H9 (cell line): ENCODE measurements at regions not wholly inside any gene's neighbourhood (a gene's known extent, or its start where the extent isn't known, plus 50 kb on each side); places are given as distances from the start of the nearest gene placed in this dataset.

Source experiments
- DNase-seq: peaks from one replicate; pipeline ENCODE4 v3.0.0-alpha.2; 2017
- H2AFZ ChIP-seq: one replicate; pipeline ENCODE4 v1.6.1; 2013; ENCODE audit warnings: mild to moderate bottlenecking, low read length, control low read depth, moderate library complexity
- H2AK5ac ChIP-seq: 2 replicates; pipeline ENCODE4 v1.6.1; 2013; ENCODE audit warnings: low read length, control low read depth, mixed read lengths; ENCODE audit not compliant: insufficient read length
- H2BK120ac ChIP-seq: one replicate; pipeline ENCODE4 v1.6.1; 2013; ENCODE audit warnings: low read depth, mild to moderate bottlenecking, low read length, control low read depth, inconsistent platforms; ENCODE audit not compliant: poor library complexity, severe bottlenecking
- H2BK12ac ChIP-seq: 2 replicates; pipeline ENCODE4 v1.6.1; 2013; ENCODE audit warnings: low read length, control low read depth, mixed read lengths, low read depth; ENCODE audit not compliant: insufficient read length
- H2BK15ac ChIP-seq: 2 replicates; pipeline ENCODE4 v1.6.1; 2013; ENCODE audit warnings: low read depth, low read length, control low read depth
- H2BK20ac ChIP-seq: one replicate; pipeline ENCODE4 v1.6.1; 2013; ENCODE audit warnings: low read depth, mild to moderate bottlenecking, low read length, control low read depth, inconsistent platforms; ENCODE audit not compliant: poor library complexity, severe bottlenecking
- H2BK5ac ChIP-seq: 2 replicates; pipeline ENCODE4 v1.6.1; 2013; ENCODE audit warnings: low read length, control low read depth, mixed read lengths; ENCODE audit not compliant: insufficient read length
- H3K14ac ChIP-seq: 2 replicates; pipeline ENCODE4 v1.6.1; 2013; ENCODE audit warnings: low read length, control low read depth; ENCODE audit not compliant: insufficient read depth
- H3K18ac ChIP-seq: 2 replicates; pipeline ENCODE4 v1.6.1; 2013; ENCODE audit warnings: low read depth, mild to moderate bottlenecking, mixed read lengths, low read length, control low read depth; ENCODE audit not compliant: insufficient read length
- H3K23ac ChIP-seq: 2 replicates; pipeline ENCODE4 v1.6.1; 2013; ENCODE audit warnings: low read length, control low read depth, mixed read lengths, low read depth; ENCODE audit not compliant: insufficient read length
- H3K23me2 ChIP-seq: 2 replicates; pipeline ENCODE4 v1.6.1; 2013; ENCODE audit warnings: low read depth, mild to moderate bottlenecking, mixed read lengths, low read length, control low read depth; ENCODE audit not compliant: insufficient read length, poor library complexity, severe bottlenecking
- H3K27ac ChIP-seq: 2 replicates; pipeline ENCODE4 v1.5.1; 2013; ENCODE audit warnings: low read length, control low read depth, mixed read lengths, low read depth; ENCODE audit not compliant: insufficient read length
- H3K27me3 ChIP-seq: 2 replicates; pipeline ENCODE4 v1.6.1; 2013; ENCODE audit warnings: low read length, control low read depth, inconsistent platforms; ENCODE audit not compliant: insufficient read depth
- H3K4ac ChIP-seq: 2 replicates; pipeline ENCODE4 v1.6.1; 2013; ENCODE audit warnings: low read depth, mild to moderate bottlenecking, control low read depth, inconsistent platforms, low read length, moderate library complexity
- H3K4me1 ChIP-seq: 2 replicates; pipeline ENCODE4 v1.6.1; 2013; ENCODE audit warnings: low read length, control low read depth, inconsistent platforms; ENCODE audit not compliant: insufficient read depth
- H3K4me2 ChIP-seq: 2 replicates; pipeline ENCODE4 v1.6.1; 2013; ENCODE audit warnings: low read length, control low read depth, mixed read lengths; ENCODE audit not compliant: insufficient read length, insufficient read depth
- H3K56ac ChIP-seq: 2 replicates; pipeline ENCODE4 v1.6.1; 2013; ENCODE audit warnings: low read depth, mild to moderate bottlenecking, mixed read lengths, low read length, control low read depth; ENCODE audit not compliant: insufficient read length
- H3K79me1 ChIP-seq: 2 replicates; pipeline ENCODE4 v1.6.1; 2013; ENCODE audit warnings: low read depth, mild to moderate bottlenecking, moderate library complexity, low read length, control low read depth, inconsistent platforms; ENCODE audit not compliant: insufficient read depth, poor library complexity, severe bottlenecking
- H3K79me2 ChIP-seq: 2 replicates; pipeline ENCODE4 v1.6.1; 2013; ENCODE audit warnings: low read length, control low read depth, inconsistent platforms; ENCODE audit not compliant: insufficient read depth
- H3K9ac ChIP-seq: 2 replicates; pipeline ENCODE4 v1.6.1; 2013; ENCODE audit warnings: low read length, control low read depth, mixed read lengths; ENCODE audit not compliant: insufficient read length; ENCODE audit errors: extremely low read depth
- H3K9me3 ChIP-seq: one replicate; pipeline ENCODE4 v1.6.1; 2013; ENCODE audit warnings: low read depth, low read length, inconsistent platforms; ENCODE audit not compliant: control insufficient read depth
- H3T11ph ChIP-seq: one replicate; pipeline ENCODE4 v1.6.1; 2013; ENCODE audit warnings: mild to moderate bottlenecking, low read length, control low read depth, inconsistent platforms
- H4K20me1 ChIP-seq: one replicate; pipeline ENCODE4 v1.6.1; 2013; ENCODE audit not compliant: control insufficient read depth, insufficient read length, insufficient read depth
- H4K5ac ChIP-seq: 2 replicates; pipeline ENCODE4 v1.6.1; 2013; ENCODE audit warnings: low read depth, mild to moderate bottlenecking, mixed read lengths, low read length, control low read depth; ENCODE audit not compliant: insufficient read length
- H4K8ac ChIP-seq: replicated peaks from 2 replicates; pipeline ENCODE4 v1.6.1; 2013; ENCODE audit warnings: low read length, control low read depth, mixed read lengths, low read depth; ENCODE audit not compliant: insufficient read length
- H4K91ac ChIP-seq: 2 replicates; pipeline ENCODE4 v1.6.1; 2013; ENCODE audit warnings: low read depth, mild to moderate bottlenecking, moderate library complexity, mixed read lengths, low read length, control low read depth; ENCODE audit not compliant: insufficient read length
- H3K27ac Mint-ChIP-seq, 3 experiments: 2 replicates in 2 of 3; 3 replicates in 1 of 3; pipeline ENCODE4 v1.8.0; 2020 to 2021; ENCODE audit warnings: mixed read lengths in 3 of 3, mild to moderate bottlenecking in 1 of 3, moderate library complexity in 1 of 3
- H3K27me3 Mint-ChIP-seq: 2 replicates; pipeline ENCODE4 v1.8.0; 2021; ENCODE audit warnings: low read depth, mild to moderate bottlenecking, moderate library complexity, mixed read lengths
- H3K36me3 Mint-ChIP-seq, 3 experiments: 2 replicates in 2 of 3; 3 replicates in 1 of 3; pipeline ENCODE4 v1.8.0; 2020 to 2021; ENCODE audit warnings: low read depth in 3 of 3, mixed read lengths in 3 of 3; ENCODE audit not compliant: insufficient read depth in 1 of 3
- H3K4me1 Mint-ChIP-seq, 2 experiments: 2 replicates each; pipeline ENCODE4 v1.8.0; 2020; ENCODE audit warnings: mixed read lengths in 2 of 2
- H3K4me3 Mint-ChIP-seq, 2 experiments: 2 replicates in 1 of 2; 3 replicates in 1 of 2; pipeline ENCODE4 v1.8.0; 2020 to 2021; ENCODE audit warnings: mild to moderate bottlenecking in 2 of 2, mixed read lengths in 2 of 2, moderate library complexity in 1 of 2
- H3K9me3 Mint-ChIP-seq, 2 experiments: 2 replicates in 1 of 2; 3 replicates in 1 of 2; pipeline ENCODE4 v1.8.0; 2020; ENCODE audit warnings: mild to moderate bottlenecking in 2 of 2, mixed read lengths in 2 of 2, moderate library complexity in 1 of 2
- WGBS: extraction: QIAGEN DNeasy Blood & Tissue Kit; methylation state at CpG from one replicate; pipeline ENCODE4 v1.1.7; 2013; ENCODE audit warnings: missing lambda C conversion rate, low lambda C conversion rate, mixed read lengths; ENCODE audit not compliant: insufficient read length; ENCODE audit errors: extremely low coverage; 5-methylcytosine and 5-hydroxymethylcytosine counted together
- TF ChIP-seq, protein P1 (sequence below): fragments of 200-600 bp; sonication (generic); conservative IDR thresholded peaks from 3 replicates; pipeline ENCODE4 v1.8.0; 2021; ENCODE audit warnings: antibody characterized with exemption, mild to moderate bottlenecking

DNA sequence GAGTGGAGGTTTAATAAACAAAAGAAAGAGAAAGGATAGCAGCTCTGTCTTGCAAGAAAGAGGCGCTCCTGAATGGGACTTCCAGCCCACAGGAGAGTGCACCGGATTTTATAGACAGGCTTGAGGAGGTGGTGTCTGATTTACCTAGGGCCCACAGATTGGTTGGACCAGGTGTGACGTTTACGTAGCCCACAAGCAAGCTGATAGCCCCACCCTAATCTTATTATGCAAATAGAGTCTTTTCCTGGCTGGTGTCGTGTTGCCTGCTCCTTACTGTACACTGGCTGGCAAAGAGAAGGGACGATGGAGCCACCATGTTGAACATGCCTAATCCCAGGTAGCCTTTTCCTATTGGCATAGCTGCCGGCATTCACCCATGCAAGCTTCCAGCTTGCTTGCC lies 319.7 kb upstream of the POM121L12 start:
- Mint-ChIP-seq H3K4me1 (peaks cover 4 to 5% of the 10 kb centered on the region in 2 experiments), H3K4me3 (no peak overlapping the region), H3K9me3 (peaks cover 6 to 11% of the 10 kb centered on the region in 2 experiments; a peak in 4 of 5 replicates), H3K27ac (no peak overlapping the region), H3K27me3 (no peaks in the 10 kb centered on the region), H3K36me3 (peaks cover 7 to 18% (median 9%) of the 10 kb centered on the region in 3 experiments; a peak in 6 of 7 replicates)
- no peaks in the 10 kb centered on the region for H3K27me3 ChIP-seq
- WGBS = no CpG with 5 or more reads among the region's 7 CpGs
- H3T11ph ChIP-seq = no peak overlapping the region
- TF ChIP-seq, protein P1, sequence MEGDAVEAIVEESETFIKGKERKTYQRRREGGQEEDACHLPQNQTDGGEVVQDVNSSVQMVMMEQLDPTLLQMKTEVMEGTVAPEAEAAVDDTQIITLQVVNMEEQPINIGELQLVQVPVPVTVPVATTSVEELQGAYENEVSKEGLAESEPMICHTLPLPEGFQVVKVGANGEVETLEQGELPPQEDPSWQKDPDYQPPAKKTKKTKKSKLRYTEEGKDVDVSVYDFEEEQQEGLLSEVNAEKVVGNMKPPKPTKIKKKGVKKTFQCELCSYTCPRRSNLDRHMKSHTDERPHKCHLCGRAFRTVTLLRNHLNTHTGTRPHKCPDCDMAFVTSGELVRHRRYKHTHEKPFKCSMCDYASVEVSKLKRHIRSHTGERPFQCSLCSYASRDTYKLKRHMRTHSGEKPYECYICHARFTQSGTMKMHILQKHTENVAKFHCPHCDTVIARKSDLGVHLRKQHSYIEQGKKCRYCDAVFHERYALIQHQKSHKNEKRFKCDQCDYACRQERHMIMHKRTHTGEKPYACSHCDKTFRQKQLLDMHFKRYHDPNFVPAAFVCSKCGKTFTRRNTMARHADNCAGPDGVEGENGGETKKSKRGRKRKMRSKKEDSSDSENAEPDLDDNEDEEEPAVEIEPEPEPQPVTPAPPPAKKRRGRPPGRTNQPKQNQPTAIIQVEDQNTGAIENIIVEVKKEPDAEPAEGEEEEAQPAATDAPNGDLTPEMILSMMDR = no peak
- H4K91ac ChIP-seq = no peak overlapping the region
- no peak overlapping the region for H2BK12ac ChIP-seq
- no peaks in the 10 kb centered on the region for H4K20me1 ChIP-seq
- peak overlapping the region; percentile 32 for H2BK20ac ChIP-seq
- no peak overlapping the region for H4K5ac ChIP-seq
- no peak overlapping the region for H2AFZ ChIP-seq
- H3K9ac ChIP-seq = no peak overlapping the region
- H3K79me1 ChIP-seq = no peaks in the 10 kb centered on the region
- no peak overlapping the region for H2AK5ac ChIP-seq
- no peaks in the 10 kb centered on the region for H3K23me2 ChIP-seq
- DNase-seq = no peak
- no peak overlapping the region for H3K27ac ChIP-seq
- H3K79me2 ChIP-seq = no peaks in the 10 kb centered on the region
- no peak overlapping the region for H3K23ac ChIP-seq
- H2BK15ac ChIP-seq = no peak overlapping the region
- H3K4ac ChIP-seq = no peak overlapping the region
- H3K56ac ChIP-seq = no peak overlapping the region
- H2BK5ac ChIP-seq = no peak overlapping the region
- no peak overlapping the region for H3K4me2 ChIP-seq
- H3K9me3 ChIP-seq = no peaks in the 10 kb centered on the region
- H3K18ac ChIP-seq = no peak overlapping the region
- no peak overlapping the region for H3K14ac ChIP-seq
- no peak overlapping the region for H2BK120ac ChIP-seq
- H3K4me1 ChIP-seq = peaks cover 3% of the 10 kb centered on the region; the same call in 1 of the 2 replicates
- no peak overlapping the region for H4K8ac ChIP-seq
